ENCODE measurements at regions not wholly inside any gene's neighbourhood (a gene's known extent, or its start where the extent isn't known, plus 50 kb on each side); places are given as distances from the start of the nearest gene placed in this dataset.

DNA sequence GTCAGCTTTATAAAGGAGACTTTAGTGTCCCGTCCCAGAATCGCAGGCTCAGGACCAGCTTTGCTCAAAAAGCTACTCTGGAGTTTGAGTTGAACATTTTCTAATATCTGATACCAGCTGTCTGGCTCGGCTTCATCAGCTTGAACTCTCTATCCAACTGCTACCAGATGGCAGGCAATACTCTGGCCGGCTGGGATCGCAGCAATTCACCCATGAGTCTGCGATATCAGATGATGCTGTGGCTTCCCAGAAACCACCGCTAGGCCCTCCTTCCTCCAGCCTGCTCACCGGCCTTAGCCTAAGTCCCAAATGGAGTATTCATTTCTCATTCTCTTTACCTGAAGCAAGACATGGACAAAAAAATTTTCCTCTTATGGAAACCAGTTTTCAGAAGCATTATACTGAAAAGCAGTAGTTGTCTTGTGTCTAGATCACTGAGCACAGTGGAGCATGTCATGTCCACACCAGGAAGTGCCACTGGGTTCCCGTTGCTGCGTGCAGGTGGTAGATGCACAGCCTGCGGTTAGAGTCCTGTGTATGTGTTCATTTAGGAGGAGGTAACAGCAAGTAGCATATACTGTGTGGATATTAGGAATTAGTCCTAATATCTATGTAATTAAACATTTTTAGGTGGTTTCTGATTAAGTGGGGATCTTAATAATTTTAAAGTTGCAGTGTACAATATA lies 162.0 kb upstream of the SOX11 start:
- no peaks in the 10 kb centered on the region for H3K9me3 ChIP-seq (ENCODE audit: control insufficient read depth, insufficient read depth, low read depth, low read length)
- no peaks in the 10 kb centered on the region for H3K4me1 ChIP-seq (ENCODE audit: control insufficient read depth, insufficient read depth, low read length)
- H3K4me3 ChIP-seq (ENCODE audit: low read depth, low read length) = no peak overlapping the region
- no peaks in the 10 kb centered on the region for H3K36me3 ChIP-seq (ENCODE audit: control insufficient read depth in 2 of 2, insufficient read depth in 1 of 2, low read length in 2 of 2)
- TF ChIP-seq ZNF140 (tag by site-specific recombination; IDR thresholded peaks at IDR 0.05) (no peak), ZNF239 (tag by site-specific recombination; IDR thresholded peaks at IDR 0.05) (no peak), SCRT2 (tag by site-specific recombination; IDR thresholded peaks at IDR 0.05) (no peak)
- TF ChIP-seq, protein P1, sequence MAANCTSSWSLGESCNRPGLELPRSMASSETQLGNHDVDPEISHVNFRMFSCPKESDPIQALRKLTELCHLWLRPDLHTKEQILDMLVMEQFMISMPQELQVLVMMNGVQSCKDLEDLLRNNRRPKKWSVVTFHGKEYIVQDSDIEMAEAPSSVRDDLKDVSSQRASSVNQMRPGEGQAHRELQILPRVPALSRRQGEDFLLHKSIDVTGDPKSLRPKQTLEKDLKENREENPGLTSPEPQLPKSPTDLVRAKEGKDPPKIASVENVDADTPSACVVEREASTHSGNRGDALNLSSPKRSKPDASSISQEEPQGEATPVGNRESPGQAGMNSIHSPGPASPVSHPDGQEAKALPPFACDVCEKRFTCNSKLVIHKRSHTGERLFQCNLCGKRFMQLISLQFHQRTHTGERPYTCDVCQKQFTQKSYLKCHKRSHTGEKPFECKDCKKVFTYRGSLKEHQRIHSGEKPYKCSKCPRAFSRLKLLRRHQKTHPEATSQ (tag by site-specific recombination; IDR thresholded peaks at IDR 0.05) = no peak
- TF ChIP-seq, protein P2, sequence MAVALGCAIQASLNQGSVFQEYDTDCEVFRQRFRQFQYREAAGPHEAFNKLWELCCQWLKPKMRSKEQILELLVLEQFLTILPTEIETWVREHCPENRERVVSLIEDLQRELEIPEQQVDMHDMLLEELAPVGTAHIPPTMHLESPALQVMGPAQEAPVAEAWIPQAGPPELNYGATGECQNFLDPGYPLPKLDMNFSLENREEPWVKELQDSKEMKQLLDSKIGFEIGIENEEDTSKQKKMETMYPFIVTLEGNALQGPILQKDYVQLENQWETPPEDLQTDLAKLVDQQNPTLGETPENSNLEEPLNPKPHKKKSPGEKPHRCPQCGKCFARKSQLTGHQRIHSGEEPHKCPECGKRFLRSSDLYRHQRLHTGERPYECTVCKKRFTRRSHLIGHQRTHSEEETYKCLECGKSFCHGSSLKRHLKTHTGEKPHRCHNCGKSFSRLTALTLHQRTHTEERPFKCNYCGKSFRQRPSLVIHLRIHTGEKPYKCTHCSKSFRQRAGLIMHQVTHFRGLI (tag by site-specific recombination; IDR thresholded peaks at IDR 0.05) = no peak
- ChIA-PET POLR2A (no interaction called here), CTCF (no interaction called here)
- H3K27ac ChIP-seq (ENCODE audit: extremely low read depth, low read depth, low read length) = no peak overlapping the region

DNA sequence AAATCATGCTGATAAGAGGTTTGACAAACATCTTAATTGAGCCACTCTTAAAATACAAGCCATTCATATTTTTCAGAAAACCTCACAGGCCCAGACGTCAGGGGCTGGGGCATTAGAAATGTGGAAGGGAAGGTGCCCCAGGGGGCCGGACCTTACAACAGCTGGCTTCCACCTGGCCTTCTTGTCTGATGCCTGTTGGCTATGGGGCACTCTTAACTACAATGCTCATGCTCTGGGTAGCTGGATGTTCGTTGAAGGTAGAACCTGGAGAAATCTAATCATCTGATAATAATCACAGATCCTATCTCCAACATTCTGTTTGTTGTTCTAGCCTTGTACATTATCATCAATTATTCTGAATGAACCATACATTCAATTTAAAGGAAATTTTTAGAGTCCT lies 156.9 kb upstream of the SOX11 start:
- no peaks in the 10 kb centered on the region for H3K9me3 ChIP-seq (ENCODE audit: control insufficient read depth, insufficient read depth, low read depth, low read length)
- H3K36me3 ChIP-seq (ENCODE audit: control insufficient read depth in 2 of 2, insufficient read depth in 1 of 2, low read length in 2 of 2) = no peaks in the 10 kb centered on the region
- H3K4me1 ChIP-seq (ENCODE audit: control insufficient read depth, insufficient read depth, low read length) = peaks cover 4% of the 10 kb centered on the region; the same call in 1 of the 2 replicates
- H3K27ac ChIP-seq (ENCODE audit: extremely low read depth, low read depth, low read length) = no peak overlapping the region
- TF ChIP-seq, protein P3, sequence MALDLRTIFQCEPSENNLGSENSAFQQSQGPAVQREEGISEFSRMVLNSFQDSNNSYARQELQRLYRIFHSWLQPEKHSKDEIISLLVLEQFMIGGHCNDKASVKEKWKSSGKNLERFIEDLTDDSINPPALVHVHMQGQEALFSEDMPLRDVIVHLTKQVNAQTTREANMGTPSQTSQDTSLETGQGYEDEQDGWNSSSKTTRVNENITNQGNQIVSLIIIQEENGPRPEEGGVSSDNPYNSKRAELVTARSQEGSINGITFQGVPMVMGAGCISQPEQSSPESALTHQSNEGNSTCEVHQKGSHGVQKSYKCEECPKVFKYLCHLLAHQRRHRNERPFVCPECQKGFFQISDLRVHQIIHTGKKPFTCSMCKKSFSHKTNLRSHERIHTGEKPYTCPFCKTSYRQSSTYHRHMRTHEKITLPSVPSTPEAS (tag by site-specific recombination; IDR thresholded peaks at IDR 0.05) = no peak
- no peak for TF ChIP-seq ZNF221 (tag by site-specific recombination; IDR thresholded peaks at IDR 0.05; ENCODE audit: borderline replicate concordance)
- no peak overlapping the region for H3K4me3 ChIP-seq (ENCODE audit: low read depth, low read length)
- CTCF ChIA-PET = no interaction called here
- POLR2A ChIA-PET = no interaction called here

DNA sequence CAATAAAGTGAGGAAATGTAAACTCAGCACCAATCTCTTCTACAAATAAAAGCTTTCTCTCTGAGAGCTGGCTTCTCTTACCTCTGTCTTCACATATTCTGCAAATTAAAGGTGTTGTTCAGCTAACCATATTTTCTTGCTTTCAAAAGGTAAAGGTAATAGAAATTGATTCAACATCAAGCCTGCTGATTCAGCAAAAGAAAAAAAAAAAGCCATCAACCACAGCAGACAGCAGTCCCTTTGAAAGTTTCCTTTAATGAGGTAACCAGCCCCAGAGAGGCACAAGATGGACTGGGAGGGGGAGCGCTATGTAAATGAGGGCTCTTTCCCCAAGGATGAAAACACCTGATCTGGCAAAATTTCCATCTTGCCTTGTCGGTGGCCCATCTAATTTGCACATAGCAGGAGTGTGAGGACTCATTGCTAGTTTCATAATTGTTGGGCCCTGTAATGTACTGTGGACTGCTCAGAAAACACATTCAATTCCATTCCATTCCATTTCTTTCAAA lies 154.9 kb upstream of the SOX11 start:
- Histone ChIP-seq H3K27ac (ENCODE audit: extremely low read depth, low read depth, low read length) (no peak overlapping the region), H3K4me1 (ENCODE audit: control insufficient read depth, insufficient read depth, low read length) (peaks cover 7% of the 10 kb centered on the region), H3K4me3 (ENCODE audit: low read depth, low read length) (no peak overlapping the region), H3K9me3 (ENCODE audit: control insufficient read depth, insufficient read depth, low read depth, low read length) (no peaks in the 10 kb centered on the region), H3K36me3 (ENCODE audit: control insufficient read depth in 2 of 2, insufficient read depth in 1 of 2, low read length in 2 of 2) (no peaks in the 10 kb centered on the region)
- POLR2A ChIA-PET = no interaction called here
- CTCF ChIA-PET = no interaction called here
- TF ChIP-seq YY2 (tag by site-specific recombination; IDR thresholded peaks at IDR 0.05) (no peak), ZNF561 (tag by site-specific recombination; IDR thresholded peaks at IDR 0.05; ENCODE audit: borderline replicate concordance) (no peak), ZBTB48 (tag by site-specific recombination; IDR thresholded peaks at IDR 0.05) (no peak), ZNF610 (tag by site-specific recombination; IDR thresholded peaks at IDR 0.05; ENCODE audit: borderline replicate concordance) (no peak), ZNF621 (tag by site-specific recombination; IDR thresholded peaks at IDR 0.05) (no peak), KLF9 (tag by site-specific recombination; IDR thresholded peaks at IDR 0.05; ENCODE audit: low read depth) (no peak), ZNF2 (tag by site-specific recombination; IDR thresholded peaks at IDR 0.05) (no peak), OSR2 (tag by site-specific recombination; IDR thresholded peaks at IDR 0.05) (no peak), ZNF624 (tag by site-specific recombination; IDR thresholded peaks at IDR 0.05) (no peak), ZNF341 (tag by site-specific recombination; IDR thresholded peaks at IDR 0.05; ENCODE audit: low read depth) (no peak), ZNF423 (tag by site-specific recombination; IDR thresholded peaks at IDR 0.05) (no peak), ZNF214 (tag by site-specific recombination; IDR thresholded peaks at IDR 0.05; ENCODE audit: borderline replicate concordance) (no peak)
- TF ChIP-seq, protein P4, sequence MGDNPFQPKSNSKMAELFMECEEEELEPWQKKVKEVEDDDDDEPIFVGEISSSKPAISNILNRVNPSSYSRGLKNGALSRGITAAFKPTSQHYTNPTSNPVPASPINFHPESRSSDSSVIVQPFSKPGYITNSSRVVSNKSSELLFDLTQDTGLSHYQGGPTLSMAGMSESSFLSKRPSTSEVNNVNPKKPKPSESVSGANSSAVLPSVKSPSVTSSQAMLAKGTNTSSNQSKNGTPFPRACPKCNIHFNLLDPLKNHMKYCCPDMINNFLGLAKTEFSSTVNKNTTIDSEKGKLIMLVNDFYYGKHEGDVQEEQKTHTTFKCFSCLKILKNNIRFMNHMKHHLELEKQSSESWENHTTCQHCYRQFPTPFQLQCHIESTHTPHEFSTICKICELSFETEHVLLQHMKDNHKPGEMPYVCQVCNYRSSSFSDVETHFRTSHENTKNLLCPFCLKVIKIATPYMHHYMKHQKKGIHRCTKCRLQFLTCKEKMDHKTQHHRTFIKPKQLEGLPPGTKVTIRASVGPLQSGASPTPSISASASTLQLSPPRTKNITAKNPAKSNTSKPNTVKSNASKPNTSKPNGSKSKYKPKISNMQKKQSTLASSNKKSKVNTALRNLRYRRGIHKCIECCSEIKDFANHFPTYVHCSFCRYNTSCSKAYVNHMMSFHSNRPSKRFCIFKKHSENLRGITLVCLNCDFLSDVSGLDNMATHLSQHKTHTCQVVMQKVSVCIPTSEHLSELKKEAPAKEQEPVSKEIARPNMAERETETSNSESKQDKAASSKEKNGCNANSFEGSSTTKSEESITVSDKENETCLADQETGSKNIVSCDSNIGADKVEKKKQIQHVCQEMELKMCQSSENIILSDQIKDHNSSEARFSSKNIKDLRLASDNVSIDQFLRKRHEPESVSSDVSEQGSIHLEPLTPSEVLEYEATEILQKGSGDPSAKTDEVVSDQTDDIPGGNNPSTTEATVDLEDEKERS (tag by site-specific recombination; IDR thresholded peaks at IDR 0.05) = no peak
- TF ChIP-seq, protein P5, sequence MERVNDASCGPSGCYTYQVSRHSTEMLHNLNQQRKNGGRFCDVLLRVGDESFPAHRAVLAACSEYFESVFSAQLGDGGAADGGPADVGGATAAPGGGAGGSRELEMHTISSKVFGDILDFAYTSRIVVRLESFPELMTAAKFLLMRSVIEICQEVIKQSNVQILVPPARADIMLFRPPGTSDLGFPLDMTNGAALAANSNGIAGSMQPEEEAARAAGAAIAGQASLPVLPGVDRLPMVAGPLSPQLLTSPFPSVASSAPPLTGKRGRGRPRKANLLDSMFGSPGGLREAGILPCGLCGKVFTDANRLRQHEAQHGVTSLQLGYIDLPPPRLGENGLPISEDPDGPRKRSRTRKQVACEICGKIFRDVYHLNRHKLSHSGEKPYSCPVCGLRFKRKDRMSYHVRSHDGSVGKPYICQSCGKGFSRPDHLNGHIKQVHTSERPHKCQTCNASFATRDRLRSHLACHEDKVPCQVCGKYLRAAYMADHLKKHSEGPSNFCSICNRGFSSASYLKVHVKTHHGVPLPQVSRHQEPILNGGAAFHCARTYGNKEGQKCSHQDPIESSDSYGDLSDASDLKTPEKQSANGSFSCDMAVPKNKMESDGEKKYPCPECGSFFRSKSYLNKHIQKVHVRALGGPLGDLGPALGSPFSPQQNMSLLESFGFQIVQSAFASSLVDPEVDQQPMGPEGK (tag by site-specific recombination; IDR thresholded peaks at IDR 0.05) = no peak
